ENCODE measurements at regions not wholly inside any gene's neighbourhood (a gene's known extent, or its start where the extent isn't known, plus 50 kb on each side); places are given as distances from the start of the nearest gene placed in this dataset.

DNA sequence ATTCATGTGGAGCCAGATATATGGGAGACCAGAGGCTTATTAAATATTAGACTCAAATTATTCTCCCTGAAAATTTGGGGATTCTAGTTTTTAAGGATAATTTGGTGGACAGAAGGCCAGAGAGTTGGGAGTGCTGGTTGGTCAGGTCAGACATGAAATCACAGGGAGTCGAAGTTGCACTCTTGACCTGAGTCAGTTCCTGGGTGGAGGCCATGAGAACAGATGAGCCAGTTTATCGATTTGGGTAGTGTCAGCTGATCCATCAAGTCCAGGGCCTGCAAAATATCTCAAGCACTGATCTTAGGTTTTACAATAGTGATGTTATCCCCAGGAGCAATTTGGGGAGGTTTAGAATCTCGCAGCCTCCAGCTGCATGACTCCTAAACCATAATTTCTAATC is 563.5 kb upstream of the NRSN1 start:
- TF ChIP-seq, protein P1, sequence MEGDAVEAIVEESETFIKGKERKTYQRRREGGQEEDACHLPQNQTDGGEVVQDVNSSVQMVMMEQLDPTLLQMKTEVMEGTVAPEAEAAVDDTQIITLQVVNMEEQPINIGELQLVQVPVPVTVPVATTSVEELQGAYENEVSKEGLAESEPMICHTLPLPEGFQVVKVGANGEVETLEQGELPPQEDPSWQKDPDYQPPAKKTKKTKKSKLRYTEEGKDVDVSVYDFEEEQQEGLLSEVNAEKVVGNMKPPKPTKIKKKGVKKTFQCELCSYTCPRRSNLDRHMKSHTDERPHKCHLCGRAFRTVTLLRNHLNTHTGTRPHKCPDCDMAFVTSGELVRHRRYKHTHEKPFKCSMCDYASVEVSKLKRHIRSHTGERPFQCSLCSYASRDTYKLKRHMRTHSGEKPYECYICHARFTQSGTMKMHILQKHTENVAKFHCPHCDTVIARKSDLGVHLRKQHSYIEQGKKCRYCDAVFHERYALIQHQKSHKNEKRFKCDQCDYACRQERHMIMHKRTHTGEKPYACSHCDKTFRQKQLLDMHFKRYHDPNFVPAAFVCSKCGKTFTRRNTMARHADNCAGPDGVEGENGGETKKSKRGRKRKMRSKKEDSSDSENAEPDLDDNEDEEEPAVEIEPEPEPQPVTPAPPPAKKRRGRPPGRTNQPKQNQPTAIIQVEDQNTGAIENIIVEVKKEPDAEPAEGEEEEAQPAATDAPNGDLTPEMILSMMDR (IDR thresholded peaks at IDR 0.05; ENCODE audit: extremely low read depth in 1 of 2, insufficient read depth in 1 of 2, low read depth in 1 of 2, low read length in 2 of 2) = no peak
- TF ChIP-seq POLR2A (IDR thresholded peaks at IDR 0.05; ENCODE audit: low read depth, low read length) = no peak
